Panc1 (cell line): ENCODE measurements at regions not wholly inside any gene's neighbourhood (a gene's known extent, or its start where the extent isn't known, plus 50 kb on each side); places are given as distances from the start of the nearest gene placed in this dataset.

Experiments
- ATAC-seq: fragments of 200-7000 bp; cut with Tn5 transposase; 2 replicates; pipeline ENCODE4 v1.9.1; 2020; ENCODE audit warnings: mild to moderate bottlenecking, moderate library complexity
- BruUV-seq: library from RNA; stranded (reverse); fragments of 400-500 nt; replicated peaks from 2 replicates; lab custom pipeline; 2021; lab: Mats Ljungman, UMichigan
- CTCF ChIA-PET: fragments of 300-600 bp; sonication (Branson Sonifier 250); formaldehyde crosslinking; loops from one replicate; lab custom pipeline; 2022; ENCODE audit warnings: antibody characterized with exemption; lab: Charles Lee
- POLR2A ChIA-PET: fragments of 300-600 bp; sonication (Branson Sonifier 250); formaldehyde crosslinking; loops from one replicate; lab custom pipeline; 2022; ENCODE audit warnings: antibody characterized with exemption; lab: Charles Lee
- DNase-seq: peaks from one replicate; pipeline ENCODE4 v3.0.0-alpha.2; 2010; ENCODE audit warnings: low read depth, low spot score
- H3K27ac ChIP-seq: 2 replicates; pipeline ENCODE4 v1.5.1; 2011; ENCODE audit warnings: mild to moderate bottlenecking, low read length, inconsistent platforms
- H3K27me3 ChIP-seq: fragments of 200-500 bp; sonication (Bioruptor generic); 2 replicates; pipeline ENCODE4 v1.6.0; 2014; ENCODE audit warnings: low read length, inconsistent platforms; ENCODE audit not compliant: control insufficient read depth, insufficient read depth
- H3K36me3 ChIP-seq: fragments of 200-500 bp; sonication (Bioruptor generic); 2 replicates; pipeline ENCODE4 v1.5.1; 2014; ENCODE audit warnings: inconsistent platforms, mild to moderate bottlenecking, low read length, moderate library complexity; ENCODE audit not compliant: control insufficient read depth, insufficient read depth
- H3K4me1 ChIP-seq: 2 replicates; pipeline ENCODE4 v1.5.1; 2011; ENCODE audit warnings: inconsistent platforms, mild to moderate bottlenecking, low read length, moderate library complexity; ENCODE audit not compliant: control insufficient read depth, insufficient read depth
- H3K4me3 ChIP-seq, 2 experiments: 2 replicates each; pipeline ENCODE4 v1.5.1; 2011 to 2012; ENCODE audit warnings: low read depth in 2 of 2, low read length in 2 of 2, mild to moderate bottlenecking in 2 of 2, inconsistent platforms in 1 of 2, moderate library complexity in 1 of 2
- H3K9me3 ChIP-seq: fragments of 200-500 bp; sonication (Bioruptor generic); 2 replicates; pipeline ENCODE4 v1.5.1; 2014; ENCODE audit warnings: low read depth, mild to moderate bottlenecking, inconsistent platforms, low read length, moderate library complexity; ENCODE audit not compliant: control insufficient read depth, insufficient read depth
- POLR2AphosphoS5 ChIP-seq: IDR thresholded peaks from 2 replicates; pipeline ENCODE4 v1.6.1; 2012; ENCODE audit warnings: mild to moderate bottlenecking, low read depth, low read length, moderate library complexity
- SIN3A ChIP-seq: IDR thresholded peaks from 2 replicates; pipeline ENCODE4 v1.6.1; 2012; ENCODE audit warnings: low read depth, mild to moderate bottlenecking, low read length, moderate library complexity, borderline replicate concordance; ENCODE audit not compliant: insufficient read depth
- TCF7L2 ChIP-seq: IDR thresholded peaks from 2 replicates; pipeline ENCODE4 v1.6.1; 2011; ENCODE audit warnings: mild to moderate bottlenecking, low read depth, low read length, inconsistent platforms
- in situ Hi-C: cut with HindIII; loops from 2 replicates; pipeline ENCODE4 v1.10.0; 2016; ENCODE audit warnings: low sequenced_read_pairs, low pct_unique_long_range_greater_than_20kb
- intact Hi-C: fragments of 100-400 bp; cut with micrococcal nuclease; formaldehyde crosslinking; loops from one replicate; pipeline ENCODE4 v1.10.0; 2022; ENCODE audit not compliant: unreplicated experiment
- TF ChIP-seq, protein P1 (sequence below): fragments of 450-650 bp; IDR thresholded peaks from 2 replicates; pipeline ENCODE4 v1.5.1; 2017; ENCODE audit warnings: mild to moderate bottlenecking
- TF ChIP-seq, protein P2 (sequence below), 2 experiments: IDR thresholded peaks; 2 replicates each; pipeline ENCODE4 v1.6.1; 2011 to 2012; ENCODE audit warnings: low read depth in 2 of 2, control low read depth in 1 of 2, low read length in 1 of 2, mild to moderate bottlenecking in 1 of 2, moderate library complexity in 1 of 2; ENCODE audit not compliant: insufficient read depth in 1 of 2

GRCh38 chr11:127461241-127462064, 460.9 kb upstream of the KIRREL3 start:
- no peak overlapping the region for H3K27ac ChIP-seq
- ATAC-seq (no peak), DNase-seq (no peak)
- in situ Hi-C loops (no loop called here), intact Hi-C loops (no loop called here)
- no peak overlapping the region for H3K4me3 ChIP-seq
- POLR2A ChIA-PET, result no interaction called here
- H3K9me3 ChIP-seq, result no peaks in the 10 kb centered on the region
- CTCF ChIA-PET, result no interaction called here
- H3K27me3 ChIP-seq, result peaks cover 10% of the 10 kb centered on the region
- TF ChIP-seq SIN3A, result no peak
- TF ChIP-seq, protein P1, sequence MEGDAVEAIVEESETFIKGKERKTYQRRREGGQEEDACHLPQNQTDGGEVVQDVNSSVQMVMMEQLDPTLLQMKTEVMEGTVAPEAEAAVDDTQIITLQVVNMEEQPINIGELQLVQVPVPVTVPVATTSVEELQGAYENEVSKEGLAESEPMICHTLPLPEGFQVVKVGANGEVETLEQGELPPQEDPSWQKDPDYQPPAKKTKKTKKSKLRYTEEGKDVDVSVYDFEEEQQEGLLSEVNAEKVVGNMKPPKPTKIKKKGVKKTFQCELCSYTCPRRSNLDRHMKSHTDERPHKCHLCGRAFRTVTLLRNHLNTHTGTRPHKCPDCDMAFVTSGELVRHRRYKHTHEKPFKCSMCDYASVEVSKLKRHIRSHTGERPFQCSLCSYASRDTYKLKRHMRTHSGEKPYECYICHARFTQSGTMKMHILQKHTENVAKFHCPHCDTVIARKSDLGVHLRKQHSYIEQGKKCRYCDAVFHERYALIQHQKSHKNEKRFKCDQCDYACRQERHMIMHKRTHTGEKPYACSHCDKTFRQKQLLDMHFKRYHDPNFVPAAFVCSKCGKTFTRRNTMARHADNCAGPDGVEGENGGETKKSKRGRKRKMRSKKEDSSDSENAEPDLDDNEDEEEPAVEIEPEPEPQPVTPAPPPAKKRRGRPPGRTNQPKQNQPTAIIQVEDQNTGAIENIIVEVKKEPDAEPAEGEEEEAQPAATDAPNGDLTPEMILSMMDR, result no peak
- no peak for TF ChIP-seq TCF7L2
- TF ChIP-seq, protein P2, sequence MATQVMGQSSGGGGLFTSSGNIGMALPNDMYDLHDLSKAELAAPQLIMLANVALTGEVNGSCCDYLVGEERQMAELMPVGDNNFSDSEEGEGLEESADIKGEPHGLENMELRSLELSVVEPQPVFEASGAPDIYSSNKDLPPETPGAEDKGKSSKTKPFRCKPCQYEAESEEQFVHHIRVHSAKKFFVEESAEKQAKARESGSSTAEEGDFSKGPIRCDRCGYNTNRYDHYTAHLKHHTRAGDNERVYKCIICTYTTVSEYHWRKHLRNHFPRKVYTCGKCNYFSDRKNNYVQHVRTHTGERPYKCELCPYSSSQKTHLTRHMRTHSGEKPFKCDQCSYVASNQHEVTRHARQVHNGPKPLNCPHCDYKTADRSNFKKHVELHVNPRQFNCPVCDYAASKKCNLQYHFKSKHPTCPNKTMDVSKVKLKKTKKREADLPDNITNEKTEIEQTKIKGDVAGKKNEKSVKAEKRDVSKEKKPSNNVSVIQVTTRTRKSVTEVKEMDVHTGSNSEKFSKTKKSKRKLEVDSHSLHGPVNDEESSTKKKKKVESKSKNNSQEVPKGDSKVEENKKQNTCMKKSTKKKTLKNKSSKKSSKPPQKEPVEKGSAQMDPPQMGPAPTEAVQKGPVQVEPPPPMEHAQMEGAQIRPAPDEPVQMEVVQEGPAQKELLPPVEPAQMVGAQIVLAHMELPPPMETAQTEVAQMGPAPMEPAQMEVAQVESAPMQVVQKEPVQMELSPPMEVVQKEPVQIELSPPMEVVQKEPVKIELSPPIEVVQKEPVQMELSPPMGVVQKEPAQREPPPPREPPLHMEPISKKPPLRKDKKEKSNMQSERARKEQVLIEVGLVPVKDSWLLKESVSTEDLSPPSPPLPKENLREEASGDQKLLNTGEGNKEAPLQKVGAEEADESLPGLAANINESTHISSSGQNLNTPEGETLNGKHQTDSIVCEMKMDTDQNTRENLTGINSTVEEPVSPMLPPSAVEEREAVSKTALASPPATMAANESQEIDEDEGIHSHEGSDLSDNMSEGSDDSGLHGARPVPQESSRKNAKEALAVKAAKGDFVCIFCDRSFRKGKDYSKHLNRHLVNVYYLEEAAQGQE (IDR thresholded peaks at IDR 0.05; ENCODE audit: insufficient read depth in 1 of 2, low read depth in 2 of 2, low read length in 1 of 2), result no peak
- no peak for TF ChIP-seq POLR2AphosphoS5
- H3K4me1 ChIP-seq, result no peaks in the 10 kb centered on the region
- no peaks in the 10 kb centered on the region for H3K36me3 ChIP-seq
- no TSS peak for BruUV-seq

DNA sequence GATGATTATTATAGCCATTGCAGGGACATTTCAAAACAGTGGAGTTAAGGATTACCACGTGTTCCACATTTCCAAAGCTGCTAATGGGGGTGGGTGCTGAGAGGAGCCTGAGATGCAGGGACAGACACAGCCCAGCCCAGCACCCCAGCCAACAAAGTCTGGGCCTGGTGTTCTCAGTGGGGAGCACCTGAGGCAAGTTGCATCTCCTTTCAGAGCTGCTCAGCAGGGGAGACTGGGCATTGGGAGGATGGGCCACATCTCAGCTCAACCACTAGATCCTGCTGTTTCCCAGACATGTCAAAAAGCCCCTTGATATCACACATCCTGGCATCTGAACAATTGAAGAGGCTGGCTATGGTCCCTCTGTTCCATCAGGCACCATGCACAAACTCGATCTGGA, 458.0 kb upstream of the KIRREL3 start:
- no peak for ATAC-seq
- H3K27ac ChIP-seq, result no peak overlapping the region
- H3K4me1 ChIP-seq, result no peaks in the 10 kb centered on the region
- no peak overlapping the region for H3K4me3 ChIP-seq
- in situ Hi-C loops (no loop called here), intact Hi-C loops (no loop called here)
- ChIA-PET POLR2A (no interaction called here), CTCF (no interaction called here)
- no peaks in the 10 kb centered on the region for H3K36me3 ChIP-seq
- TF ChIP-seq SIN3A (no peak), POLR2AphosphoS5 (no peak)
- TF ChIP-seq, protein P1, result no peak
- TF ChIP-seq, protein P2 (IDR thresholded peaks at IDR 0.05; ENCODE audit: insufficient read depth in 1 of 2, low read depth in 2 of 2, low read length in 1 of 2), result no peak
- H3K27me3 ChIP-seq, result peaks cover 7% of the 10 kb centered on the region; the same call in 1 of the 2 replicates
- DNase-seq, result no peak
- BruUV-seq, result no TSS peak
- H3K9me3 ChIP-seq, result no peaks in the 10 kb centered on the region
